Colonic mucosa (tissue), 4 donors: ENCODE measurements at regions not wholly inside any gene's neighbourhood (a gene's known extent, or its start where the extent isn't known, plus 50 kb on each side); places are given as distances from the start of the nearest gene placed in this dataset.

Source experiments
- DNase-seq: peaks from one replicate; pipeline ENCODE4 v3.0.0-alpha.2; 2020
- H3K27ac ChIP-seq: fragments of 200-600 bp; one replicate; pipeline ENCODE4 v1.8.0; 2021
- H3K27me3 ChIP-seq: fragments of 200-600 bp; one replicate; pipeline ENCODE4 v1.8.0; 2021
- H3K36me3 ChIP-seq: fragments of 200-600 bp; one replicate; pipeline ENCODE4 v1.8.0; 2021
- H3K4me1 ChIP-seq: fragments of 200-600 bp; one replicate; pipeline ENCODE4 v1.8.0; 2021; ENCODE audit warnings: mild to moderate bottlenecking
- H3K4me3 ChIP-seq: fragments of 200-600 bp; one replicate; pipeline ENCODE4 v1.8.0; 2021
- H3K9ac ChIP-seq, 2 donors: one replicate each; pipeline ENCODE4 v1.7.0; 2013; ENCODE audit warnings: control low read depth in 2 of 2, low read depth in 2 of 2, low read length in 2 of 2
- H3K9me3 ChIP-seq: fragments of 200-600 bp; one replicate; pipeline ENCODE4 v1.8.0; 2021
- intact Hi-C: fragments of 100-400 bp; cut with DNase I; formaldehyde crosslinking; loops from one replicate; pipeline ENCODE4 v1.14.1; 2022
- TF ChIP-seq, protein P1 (sequence below): fragments of 200-600 bp; IDR thresholded peaks from one replicate; pipeline ENCODE4 v1.8.0; 2022; ENCODE audit warnings: antibody characterized with exemption, mild to moderate bottlenecking
- donor health status: healthy.
- donor health status: DM: no; HTN: no; CAD: no.
- donor health status: DM: no; HTN: no; CAD: no.

- Histone ChIP-seq H3K27me3 (no peaks in the 10 kb centered on the region), H3K36me3 (no peaks in the 10 kb centered on the region), H3K4me3 (no peak overlapping the region), H3K9ac (no peak overlapping the region), H3K4me1 (no peaks in the 10 kb centered on the region), H3K9me3 (no peaks in the 10 kb centered on the region), H3K27ac (no peak overlapping the region)
- intact Hi-C loops = no loop called here
- TF ChIP-seq, protein P1, sequence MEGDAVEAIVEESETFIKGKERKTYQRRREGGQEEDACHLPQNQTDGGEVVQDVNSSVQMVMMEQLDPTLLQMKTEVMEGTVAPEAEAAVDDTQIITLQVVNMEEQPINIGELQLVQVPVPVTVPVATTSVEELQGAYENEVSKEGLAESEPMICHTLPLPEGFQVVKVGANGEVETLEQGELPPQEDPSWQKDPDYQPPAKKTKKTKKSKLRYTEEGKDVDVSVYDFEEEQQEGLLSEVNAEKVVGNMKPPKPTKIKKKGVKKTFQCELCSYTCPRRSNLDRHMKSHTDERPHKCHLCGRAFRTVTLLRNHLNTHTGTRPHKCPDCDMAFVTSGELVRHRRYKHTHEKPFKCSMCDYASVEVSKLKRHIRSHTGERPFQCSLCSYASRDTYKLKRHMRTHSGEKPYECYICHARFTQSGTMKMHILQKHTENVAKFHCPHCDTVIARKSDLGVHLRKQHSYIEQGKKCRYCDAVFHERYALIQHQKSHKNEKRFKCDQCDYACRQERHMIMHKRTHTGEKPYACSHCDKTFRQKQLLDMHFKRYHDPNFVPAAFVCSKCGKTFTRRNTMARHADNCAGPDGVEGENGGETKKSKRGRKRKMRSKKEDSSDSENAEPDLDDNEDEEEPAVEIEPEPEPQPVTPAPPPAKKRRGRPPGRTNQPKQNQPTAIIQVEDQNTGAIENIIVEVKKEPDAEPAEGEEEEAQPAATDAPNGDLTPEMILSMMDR = no peak
- DNase-seq = no peak
These were observed 961.9 kb upstream of the TMEM132C start for GRCh38 chr12:127304751-127305725.

DNA sequence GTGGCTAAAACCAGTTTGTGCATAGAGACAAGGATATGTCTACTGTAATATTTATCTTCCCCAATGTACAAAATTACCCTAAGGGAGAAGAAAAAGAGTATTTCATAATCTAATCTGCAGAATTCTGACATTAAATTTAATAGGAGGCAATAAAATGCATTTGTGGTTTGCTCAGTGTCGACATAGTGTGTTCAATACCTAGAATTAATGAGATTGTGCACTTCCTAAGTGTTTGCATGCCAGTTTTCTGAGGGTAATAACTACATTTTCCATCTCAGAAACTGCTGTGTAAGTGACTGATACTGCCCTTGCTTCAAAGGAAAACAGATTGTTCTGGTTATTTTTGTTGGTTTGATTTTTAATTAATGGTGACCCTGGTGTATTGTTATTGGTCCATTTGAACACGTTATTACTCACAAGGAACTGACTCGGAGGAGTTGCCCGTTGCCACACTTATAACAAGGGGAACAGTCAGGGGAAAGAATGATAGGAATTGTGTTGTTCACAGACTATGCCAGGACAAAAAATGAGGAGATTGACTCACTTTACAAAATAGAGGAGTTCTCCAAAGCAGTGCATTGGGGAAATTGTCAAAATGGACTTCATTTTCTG, 960.3 kb upstream of the TMEM132C start:
- no peaks in the 10 kb centered on the region for H3K4me1 ChIP-seq
- no peak overlapping the region for H3K27ac ChIP-seq
- no peak overlapping the region for H3K4me3 ChIP-seq
- intact Hi-C loops = no loop called here
- H3K27me3 ChIP-seq = no peaks in the 10 kb centered on the region
- H3K9ac ChIP-seq = no peak overlapping the region
- no peak for DNase-seq
- H3K9me3 ChIP-seq = no peaks in the 10 kb centered on the region
- TF ChIP-seq, protein P1 = no peak
- H3K36me3 ChIP-seq = no peaks in the 10 kb centered on the region

- intact Hi-C loops = no loop called here
- H3K4me1 ChIP-seq = no peaks in the 10 kb centered on the region
- H3K4me3 ChIP-seq = no peak overlapping the region
- no peaks in the 10 kb centered on the region for H3K9me3 ChIP-seq
- H3K36me3 ChIP-seq = no peaks in the 10 kb centered on the region
- TF ChIP-seq, protein P1 = no peak
- H3K27me3 ChIP-seq = no peaks in the 10 kb centered on the region
- H3K27ac ChIP-seq = no peak overlapping the region
- DNase-seq = no peak
- H3K9ac ChIP-seq = no peak overlapping the region
These were observed 959.4 kb upstream of the TMEM132C start for GRCh38 chr12:127307528-127307927.

DNA sequence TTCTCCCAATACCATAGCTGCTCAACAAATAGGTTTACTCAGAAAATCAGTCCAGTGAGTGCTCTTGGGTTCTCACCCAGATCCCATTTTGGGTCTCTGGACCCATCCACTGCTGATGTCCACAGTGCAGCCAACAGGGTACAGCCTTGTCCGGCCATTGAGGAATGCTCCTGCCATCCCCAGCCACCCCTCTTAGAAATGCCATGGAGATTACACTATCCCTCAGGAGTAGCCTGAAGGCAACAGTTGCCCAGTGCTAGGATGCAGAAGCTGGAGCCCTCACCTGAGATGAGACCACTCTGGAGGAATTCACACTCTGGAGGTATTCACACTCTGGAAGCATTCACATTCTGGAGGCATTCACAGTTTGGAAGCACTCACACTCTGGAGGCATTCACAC, 958.8 kb upstream of the TMEM132C start:
- H3K4me1 ChIP-seq = no peaks in the 10 kb centered on the region
- H3K27ac ChIP-seq = no peak overlapping the region
- DNase-seq = no peak
- H3K4me3 ChIP-seq = no peak overlapping the region
- no peaks in the 10 kb centered on the region for H3K9me3 ChIP-seq
- H3K27me3 ChIP-seq = no peaks in the 10 kb centered on the region
- intact Hi-C loops = no loop called here
- TF ChIP-seq, protein P1 = no peak
- H3K9ac ChIP-seq = no peak overlapping the region
- H3K36me3 ChIP-seq = no peaks in the 10 kb centered on the region

GRCh38 chr12:127310548-127310947, 956.4 kb upstream of the TMEM132C start:
- Histone ChIP-seq H3K9me3 (no peaks in the 10 kb centered on the region), H3K27ac (no peak overlapping the region), H3K36me3 (no peaks in the 10 kb centered on the region), H3K4me3 (no peak overlapping the region), H3K27me3 (no peaks in the 10 kb centered on the region), H3K9ac (no peak overlapping the region), H3K4me1 (no peaks in the 10 kb centered on the region)
- TF ChIP-seq, protein P1 = no peak
- intact Hi-C loops = no loop called here
- no peak for DNase-seq
